ENCODE measurements at regions not wholly inside any gene's neighbourhood (a gene's known extent, or its start where the extent isn't known, plus 50 kb on each side); places are given as distances from the start of the nearest gene placed in this dataset.

DNA sequence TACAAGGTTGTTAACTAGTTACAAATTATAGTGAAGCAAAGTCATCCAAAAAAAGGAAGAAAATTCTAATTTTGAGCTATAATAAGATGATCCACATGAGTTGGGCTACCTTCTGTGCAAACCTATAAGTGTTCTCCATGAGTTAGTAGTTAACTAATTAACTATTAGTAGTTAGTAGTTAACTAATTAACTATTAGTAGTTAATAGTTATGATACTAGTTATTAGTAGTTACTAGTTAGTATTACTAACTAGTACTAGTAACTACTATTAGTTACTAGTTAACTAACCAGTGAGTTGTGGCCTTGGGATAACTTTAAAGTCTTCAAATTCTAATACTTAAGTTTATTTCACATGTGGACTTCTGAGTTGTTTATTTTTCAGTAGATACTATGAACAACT lies 453.4 kb upstream of the GRM3 start:
- H3K27me3 ChIP-seq (ENCODE audit: insufficient read depth, low read length, poor library complexity, severe bottlenecking), result no peaks in the 10 kb centered on the region
- H3K27ac ChIP-seq (ENCODE audit: low read depth, low read length), result no peak overlapping the region
- POLR2A ChIA-PET, result no interaction called here
- Mint-ChIP-seq H3K9me3 (peaks cover 0 to 21% (median 5%) of the 10 kb centered on the region in 5 donors), H3K4me3 (no peak overlapping the region), H3K4me1 (no peaks in the 10 kb centered on the region), H3K27me3 (no peaks in the 10 kb centered on the region), H3K36me3 (no peaks in the 10 kb centered on the region), H3K27ac (no peak overlapping the region)
- H3K9me3 ChIP-seq (ENCODE audit: low read length), result no peaks in the 10 kb centered on the region
- CTCF ChIA-PET, result no interaction called here
- H3K4me1 ChIP-seq (ENCODE audit: insufficient read depth, low read length), result no peaks in the 10 kb centered on the region
- DNase-seq, result no peak
- H3K36me3 ChIP-seq (ENCODE audit: insufficient read depth, low read length), result no peaks in the 10 kb centered on the region
- no peak overlapping the region for H3K4me3 ChIP-seq (ENCODE audit: low read length)

DNA sequence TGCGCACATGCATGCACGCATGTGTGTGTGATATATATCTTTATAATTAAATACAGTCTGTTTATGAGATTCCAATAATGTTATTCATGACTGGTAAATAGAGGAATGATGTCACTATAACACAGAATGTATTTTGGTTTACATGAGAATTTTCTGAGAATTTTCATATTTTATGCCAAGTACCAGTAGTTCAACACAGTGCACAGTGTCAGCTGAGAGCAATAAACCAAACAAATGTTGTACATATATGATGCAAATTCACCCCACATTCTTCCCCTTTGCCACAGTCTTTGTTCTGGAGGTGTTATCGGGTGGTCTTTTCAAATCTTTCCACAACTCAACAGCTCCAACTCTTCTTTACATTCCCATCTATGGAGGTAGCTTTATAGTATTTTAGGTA lies 462.2 kb upstream of the GRM3 start:
- ChIA-PET CTCF (no interaction called here), POLR2A (no interaction called here)
- Histone ChIP-seq H3K27me3 (ENCODE audit: insufficient read depth, low read length, poor library complexity, severe bottlenecking) (no peaks in the 10 kb centered on the region), H3K4me1 (ENCODE audit: insufficient read depth, low read length) (no peaks in the 10 kb centered on the region), H3K9me3 (ENCODE audit: low read length) (no peaks in the 10 kb centered on the region), H3K36me3 (ENCODE audit: insufficient read depth, low read length) (no peaks in the 10 kb centered on the region), H3K27ac (ENCODE audit: low read depth, low read length) (no peak overlapping the region), H3K4me3 (ENCODE audit: low read length) (no peak overlapping the region)
- Mint-ChIP-seq H3K9me3 (peaks cover 3 to 36% (median 5%) of the 10 kb centered on the region in 5 donors), H3K27me3 (no peaks in the 10 kb centered on the region), H3K4me1 (no peaks in the 10 kb centered on the region), H3K27ac (no peak overlapping the region), H3K36me3 (no peaks in the 10 kb centered on the region), H3K4me3 (no peak overlapping the region)
- DNase-seq, result no peak

DNA sequence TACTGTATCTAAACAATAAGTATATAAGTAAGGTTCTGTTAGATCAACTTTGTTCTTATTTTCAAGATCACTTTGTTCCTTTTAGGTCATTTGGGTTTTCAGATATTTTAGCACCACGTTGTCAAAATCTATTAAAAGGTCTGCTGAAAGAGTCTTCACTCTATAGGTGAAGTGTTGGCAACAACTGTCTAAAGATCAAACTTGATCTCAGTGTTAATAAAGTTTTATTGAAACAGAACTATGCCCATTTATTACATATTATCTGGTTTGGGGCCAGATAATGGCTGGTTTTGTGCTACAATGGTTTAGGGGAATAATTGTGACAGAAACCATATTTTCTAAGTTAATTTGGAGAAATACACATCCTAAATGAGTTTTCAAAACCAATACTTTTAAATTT lies 478.9 kb upstream of the GRM3 start:
- H3K4me1 ChIP-seq (ENCODE audit: insufficient read depth, low read length), result no peaks in the 10 kb centered on the region
- no peaks in the 10 kb centered on the region for H3K27me3 ChIP-seq (ENCODE audit: insufficient read depth, low read length, poor library complexity, severe bottlenecking)
- no peaks in the 10 kb centered on the region for H3K36me3 ChIP-seq (ENCODE audit: insufficient read depth, low read length)
- H3K27ac Mint-ChIP-seq, result no peak overlapping the region
- ChIA-PET CTCF (no interaction called here), POLR2A (no interaction called here)
- no peaks in the 10 kb centered on the region for H3K4me1 Mint-ChIP-seq
- no peaks in the 10 kb centered on the region for H3K27me3 Mint-ChIP-seq
- peaks cover 3 to 26% (median 14%) of the 10 kb centered on the region in 5 donors for H3K9me3 Mint-ChIP-seq
- H3K27ac ChIP-seq (ENCODE audit: low read depth, low read length), result no peak overlapping the region
- H3K4me3 Mint-ChIP-seq, result no peak overlapping the region
- no peak for DNase-seq
- H3K4me3 ChIP-seq (ENCODE audit: low read length), result no peak overlapping the region
- H3K36me3 Mint-ChIP-seq, result peaks cover 0 to 3% (median 0%) of the 10 kb centered on the region in 3 donors
- no peaks in the 10 kb centered on the region for H3K9me3 ChIP-seq (ENCODE audit: low read length)

DNA sequence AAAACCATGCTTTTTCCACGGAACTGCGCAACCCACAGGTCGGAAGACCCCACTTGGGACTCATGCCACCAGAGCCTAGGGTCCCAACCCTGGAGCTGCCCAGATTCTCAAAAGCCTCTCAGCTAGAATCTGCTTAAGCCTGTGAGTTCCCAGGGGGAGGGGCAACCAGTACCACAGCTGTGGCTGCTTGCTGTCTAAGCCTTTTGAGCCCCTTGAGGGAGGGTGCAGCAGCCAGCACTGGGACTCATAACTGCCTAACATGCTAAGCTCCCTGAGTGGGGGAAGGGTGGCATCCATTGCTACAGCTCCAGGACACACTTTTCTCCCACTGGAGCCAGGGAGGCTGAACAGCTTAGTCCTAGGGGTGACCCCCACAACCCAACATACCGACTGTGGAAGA lies 485.6 kb upstream of the GRM3 start:
- Mint-ChIP-seq H3K9me3 (peaks cover 4 to 36% (median 13%) of the 10 kb centered on the region in 5 donors), H3K4me3 (no peak overlapping the region), H3K27ac (no peak overlapping the region), H3K36me3 (no peaks in the 10 kb centered on the region), H3K27me3 (no peaks in the 10 kb centered on the region), H3K4me1 (no peaks in the 10 kb centered on the region)
- ChIA-PET POLR2A (no interaction called here), CTCF (no interaction called here)
- DNase-seq, result no peak
- H3K4me1 ChIP-seq (ENCODE audit: insufficient read depth, low read length), result no peaks in the 10 kb centered on the region
- no peaks in the 10 kb centered on the region for H3K36me3 ChIP-seq (ENCODE audit: insufficient read depth, low read length)
- no peaks in the 10 kb centered on the region for H3K9me3 ChIP-seq (ENCODE audit: low read length)
- H3K27me3 ChIP-seq (ENCODE audit: insufficient read depth, low read length, poor library complexity, severe bottlenecking), result no peaks in the 10 kb centered on the region
- H3K27ac ChIP-seq (ENCODE audit: low read depth, low read length), result no peak overlapping the region
- H3K4me3 ChIP-seq (ENCODE audit: low read length), result no peak overlapping the region

DNA sequence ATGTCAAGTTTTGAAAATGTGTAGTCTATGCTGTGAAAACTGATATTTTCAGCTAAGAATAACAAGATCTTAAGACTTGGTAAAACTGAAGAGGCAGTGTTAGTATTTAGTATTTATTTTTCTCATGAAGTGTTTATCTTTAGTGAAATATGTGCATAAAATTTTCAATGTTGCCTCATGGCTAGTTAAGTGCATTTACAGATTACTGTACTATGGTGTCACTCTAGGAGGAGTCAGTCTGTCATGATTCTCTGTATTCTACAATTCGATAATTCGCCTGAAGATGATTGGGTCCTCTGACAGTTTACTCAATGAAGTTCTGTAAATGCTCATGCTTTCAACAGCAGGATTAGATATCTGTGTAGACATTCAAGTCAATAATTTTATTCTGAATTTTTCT lies 488.1 kb upstream of the GRM3 start:
- Histone ChIP-seq H3K4me1 (ENCODE audit: insufficient read depth, low read length) (no peaks in the 10 kb centered on the region), H3K27ac (ENCODE audit: low read depth, low read length) (no peak overlapping the region), H3K27me3 (ENCODE audit: insufficient read depth, low read length, poor library complexity, severe bottlenecking) (no peaks in the 10 kb centered on the region), H3K9me3 (ENCODE audit: low read length) (no peaks in the 10 kb centered on the region), H3K4me3 (ENCODE audit: low read length) (no peak overlapping the region), H3K36me3 (ENCODE audit: insufficient read depth, low read length) (no peaks in the 10 kb centered on the region)
- no peaks in the 10 kb centered on the region for H3K36me3 Mint-ChIP-seq
- no peaks in the 10 kb centered on the region for H3K4me1 Mint-ChIP-seq
- H3K27ac Mint-ChIP-seq, result no peak overlapping the region
- no peak overlapping the region for H3K4me3 Mint-ChIP-seq
- H3K9me3 Mint-ChIP-seq, result peaks cover 6 to 26% (median 13%) of the 10 kb centered on the region in 5 donors
- DNase-seq, result no peak
- POLR2A ChIA-PET, result no interaction called here
- no peaks in the 10 kb centered on the region for H3K27me3 Mint-ChIP-seq
- CTCF ChIA-PET, result no interaction called here

DNA sequence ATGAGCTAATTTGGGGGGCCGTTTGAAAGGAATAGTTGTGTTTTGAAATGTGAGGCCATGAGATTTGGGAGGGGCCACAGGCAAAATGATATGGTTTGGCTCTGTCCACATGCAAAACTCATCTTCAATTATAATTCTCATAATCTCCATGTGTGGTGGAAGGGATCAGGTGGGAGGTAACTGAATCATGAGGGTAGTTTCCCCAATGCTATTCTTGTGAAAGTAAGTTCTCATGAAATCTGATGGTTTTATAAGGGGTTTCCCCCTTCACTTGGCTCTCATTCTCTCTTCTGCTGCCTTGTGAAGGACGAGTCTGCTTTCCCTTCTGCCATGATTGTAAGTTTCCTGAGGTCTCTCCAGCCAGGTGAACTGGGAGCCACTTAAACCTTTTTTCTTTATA lies 490.8 kb upstream of the GRM3 start:
- POLR2A ChIA-PET, result no interaction called here
- Mint-ChIP-seq H3K27ac (no peak overlapping the region), H3K4me1 (no peaks in the 10 kb centered on the region)

DNA sequence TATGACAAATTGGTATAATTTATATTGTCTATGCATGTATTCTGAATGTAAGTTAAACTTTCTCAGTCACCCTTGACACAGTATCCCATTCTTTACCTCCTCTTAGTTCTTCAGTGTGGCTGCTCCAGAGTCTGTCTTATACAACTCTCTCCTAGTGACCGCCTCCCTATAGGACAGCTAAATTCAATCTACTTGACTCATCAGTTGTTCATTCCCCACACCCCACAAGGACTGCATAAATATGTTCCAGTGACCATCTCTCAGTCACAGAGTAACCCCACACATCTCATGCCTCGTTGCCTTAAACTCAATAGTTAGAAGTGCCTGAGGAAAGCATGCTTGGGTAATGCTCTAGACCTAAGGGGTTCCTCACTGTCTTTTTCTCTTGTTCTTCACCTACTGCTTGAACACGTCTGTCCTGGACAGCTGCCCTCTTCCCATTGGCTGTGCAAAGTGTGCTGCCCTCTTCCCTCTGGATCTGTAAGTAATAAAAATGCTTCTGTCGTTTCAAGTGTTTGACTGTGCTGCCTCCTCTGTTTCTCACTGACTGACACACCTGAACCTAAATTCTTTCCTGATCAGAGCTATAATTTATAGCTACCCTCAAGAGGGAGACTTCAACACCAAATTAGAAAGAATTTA lies 494.6 kb upstream of the GRM3 start:
- CTCF ChIA-PET, result no interaction called here
- no peaks in the 10 kb centered on the region for H3K36me3 ChIP-seq (ENCODE audit: insufficient read depth, low read length)
- H3K27me3 ChIP-seq (ENCODE audit: insufficient read depth, low read length, poor library complexity, severe bottlenecking), result no peaks in the 10 kb centered on the region
- no peaks in the 10 kb centered on the region for H3K36me3 Mint-ChIP-seq
- no peak overlapping the region for H3K4me3 ChIP-seq (ENCODE audit: low read length)
- no peak for DNase-seq
- no peaks in the 10 kb centered on the region for H3K27me3 Mint-ChIP-seq
- no peak overlapping the region for H3K4me3 Mint-ChIP-seq
- POLR2A ChIA-PET, result no interaction called here
- H3K9me3 Mint-ChIP-seq, result peaks cover 3 to 23% (median 12%) of the 10 kb centered on the region in 5 donors
- no peaks in the 10 kb centered on the region for H3K4me1 Mint-ChIP-seq
- no peaks in the 10 kb centered on the region for H3K9me3 ChIP-seq (ENCODE audit: low read length)
- H3K4me1 ChIP-seq (ENCODE audit: insufficient read depth, low read length), result no peaks in the 10 kb centered on the region
- H3K27ac Mint-ChIP-seq, result no peak overlapping the region
- no peak overlapping the region for H3K27ac ChIP-seq (ENCODE audit: low read depth, low read length)

More for the DNA sequence above, 490.8 kb upstream of the GRM3 start:
- no peak for DNase-seq
- no peaks in the 10 kb centered on the region for H3K36me3 ChIP-seq (ENCODE audit: insufficient read depth, low read length)
- H3K4me1 ChIP-seq (ENCODE audit: insufficient read depth, low read length), result no peaks in the 10 kb centered on the region
- H3K27me3 ChIP-seq (ENCODE audit: insufficient read depth, low read length, poor library complexity, severe bottlenecking), result no peaks in the 10 kb centered on the region
- no peaks in the 10 kb centered on the region for H3K9me3 ChIP-seq (ENCODE audit: low read length)
- no peak overlapping the region for H3K4me3 ChIP-seq (ENCODE audit: low read length)
- no peaks in the 10 kb centered on the region for H3K36me3 Mint-ChIP-seq
- no peaks in the 10 kb centered on the region for H3K27me3 Mint-ChIP-seq
- CTCF ChIA-PET, result no interaction called here
- no peak overlapping the region for H3K4me3 Mint-ChIP-seq
- no peak overlapping the region for H3K27ac ChIP-seq (ENCODE audit: low read depth, low read length)
- peaks cover 0 to 19% (median 14%) of the 10 kb centered on the region in 5 donors for H3K9me3 Mint-ChIP-seq

DNA sequence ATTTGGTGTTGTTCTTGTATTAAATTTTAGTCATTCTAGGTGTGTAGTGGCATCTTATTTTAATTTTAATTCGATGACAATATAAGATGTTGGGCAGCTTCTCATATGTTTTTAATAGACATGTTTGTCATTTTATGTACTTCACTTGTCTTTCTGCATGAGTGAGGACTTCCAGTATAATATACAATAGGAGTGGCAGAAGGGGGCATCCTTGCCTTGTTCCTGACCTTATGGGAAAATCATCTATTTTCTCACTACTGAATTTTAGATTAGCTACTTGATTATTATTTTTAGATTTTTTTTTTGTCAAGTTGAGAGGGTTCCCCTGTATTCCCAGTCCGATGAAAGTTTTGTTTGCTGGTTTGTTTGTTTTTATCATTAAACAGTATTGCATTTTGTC lies 495.2 kb upstream of the GRM3 start:
- Histone ChIP-seq H3K27ac (ENCODE audit: low read depth, low read length) (no peak overlapping the region), H3K4me1 (ENCODE audit: insufficient read depth, low read length) (no peaks in the 10 kb centered on the region), H3K27me3 (ENCODE audit: insufficient read depth, low read length, poor library complexity, severe bottlenecking) (no peaks in the 10 kb centered on the region), H3K9me3 (ENCODE audit: low read length) (no peaks in the 10 kb centered on the region), H3K36me3 (ENCODE audit: insufficient read depth, low read length) (no peaks in the 10 kb centered on the region), H3K4me3 (ENCODE audit: low read length) (no peak overlapping the region)
- no peak overlapping the region for H3K4me3 Mint-ChIP-seq
- H3K9me3 Mint-ChIP-seq, result peaks cover 3 to 23% (median 12%) of the 10 kb centered on the region in 5 donors
- H3K36me3 Mint-ChIP-seq, result no peaks in the 10 kb centered on the region
- H3K27me3 Mint-ChIP-seq, result no peaks in the 10 kb centered on the region
- H3K4me1 Mint-ChIP-seq, result no peaks in the 10 kb centered on the region
- ChIA-PET POLR2A (no interaction called here), CTCF (no interaction called here)
- H3K27ac Mint-ChIP-seq, result no peak overlapping the region
- no peak for DNase-seq

DNA sequence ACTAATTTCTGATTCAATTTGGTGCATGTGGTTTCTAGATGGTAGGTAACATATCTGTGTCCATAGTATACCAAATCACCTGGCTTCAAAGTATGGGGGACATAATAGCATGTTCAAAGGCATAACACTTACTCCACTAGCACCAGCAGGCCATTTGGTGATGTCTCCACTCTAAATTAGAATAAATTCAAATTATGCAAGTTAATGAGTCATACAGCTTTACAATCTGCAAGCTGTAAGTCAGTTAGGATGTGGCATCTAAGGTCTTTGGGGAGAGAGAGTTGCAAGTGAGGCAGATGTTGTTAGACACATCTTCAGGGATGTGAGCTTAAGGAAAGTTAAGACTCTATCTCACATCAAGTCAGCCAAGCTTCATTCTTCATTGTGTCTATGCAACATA lies 506.4 kb upstream of the GRM3 start:
- no peak overlapping the region for H3K27ac Mint-ChIP-seq
- POLR2A ChIA-PET, result no interaction called here

More for the DNA sequence above, 506.4 kb upstream of the GRM3 start:
- Mint-ChIP-seq H3K4me1 (no peaks in the 10 kb centered on the region), H3K27me3 (no peaks in the 10 kb centered on the region), H3K9me3 (peaks cover 2 to 11% (median 5%) of the 10 kb centered on the region in 5 donors), H3K36me3 (no peaks in the 10 kb centered on the region), H3K4me3 (no peak overlapping the region)
- DNase-seq, result no peak
- no peaks in the 10 kb centered on the region for H3K4me1 ChIP-seq (ENCODE audit: insufficient read depth, low read length)
- H3K27ac ChIP-seq (ENCODE audit: low read depth, low read length), result no peak overlapping the region
- no peaks in the 10 kb centered on the region for H3K9me3 ChIP-seq (ENCODE audit: low read length)
- no peak overlapping the region for H3K4me3 ChIP-seq (ENCODE audit: low read length)
- H3K36me3 ChIP-seq (ENCODE audit: insufficient read depth, low read length), result no peaks in the 10 kb centered on the region
- CTCF ChIA-PET, result no interaction called here
- H3K27me3 ChIP-seq (ENCODE audit: insufficient read depth, low read length, poor library complexity, severe bottlenecking), result no peaks in the 10 kb centered on the region
